Panc1 (cell line): ENCODE measurements at regions not wholly inside any gene's neighbourhood (a gene's known extent, or its start where the extent isn't known, plus 50 kb on each side); places are given as distances from the start of the nearest gene placed in this dataset.

Source experiments
- ATAC-seq: fragments of 200-7000 bp; cut with Tn5 transposase; 2 replicates; pipeline ENCODE4 v1.9.1; 2020; ENCODE audit warnings: mild to moderate bottlenecking, moderate library complexity
- BruUV-seq: library from RNA; stranded (reverse); fragments of 400-500 nt; replicated peaks from 2 replicates; lab custom pipeline; 2021; lab: Mats Ljungman, UMichigan
- CTCF ChIA-PET: fragments of 300-600 bp; sonication (Branson Sonifier 250); formaldehyde crosslinking; loops from one replicate; lab custom pipeline; 2022; ENCODE audit warnings: antibody characterized with exemption; lab: Charles Lee
- POLR2A ChIA-PET: fragments of 300-600 bp; sonication (Branson Sonifier 250); formaldehyde crosslinking; loops from one replicate; lab custom pipeline; 2022; ENCODE audit warnings: antibody characterized with exemption; lab: Charles Lee
- DNase-seq: peaks from one replicate; pipeline ENCODE4 v3.0.0-alpha.2; 2010; ENCODE audit warnings: low read depth, low spot score
- H3K27ac ChIP-seq: 2 replicates; pipeline ENCODE4 v1.5.1; 2011; ENCODE audit warnings: mild to moderate bottlenecking, low read length, inconsistent platforms
- H3K27me3 ChIP-seq: fragments of 200-500 bp; sonication (Bioruptor generic); 2 replicates; pipeline ENCODE4 v1.6.0; 2014; ENCODE audit warnings: low read length, inconsistent platforms; ENCODE audit not compliant: control insufficient read depth, insufficient read depth
- H3K36me3 ChIP-seq: fragments of 200-500 bp; sonication (Bioruptor generic); 2 replicates; pipeline ENCODE4 v1.5.1; 2014; ENCODE audit warnings: inconsistent platforms, mild to moderate bottlenecking, low read length, moderate library complexity; ENCODE audit not compliant: control insufficient read depth, insufficient read depth
- H3K4me1 ChIP-seq: 2 replicates; pipeline ENCODE4 v1.5.1; 2011; ENCODE audit warnings: inconsistent platforms, mild to moderate bottlenecking, low read length, moderate library complexity; ENCODE audit not compliant: control insufficient read depth, insufficient read depth
- H3K4me3 ChIP-seq, 2 experiments: 2 replicates each; pipeline ENCODE4 v1.5.1; 2011 to 2012; ENCODE audit warnings: low read depth in 2 of 2, low read length in 2 of 2, mild to moderate bottlenecking in 2 of 2, inconsistent platforms in 1 of 2, moderate library complexity in 1 of 2
- H3K9me3 ChIP-seq: fragments of 200-500 bp; sonication (Bioruptor generic); 2 replicates; pipeline ENCODE4 v1.5.1; 2014; ENCODE audit warnings: low read depth, mild to moderate bottlenecking, inconsistent platforms, low read length, moderate library complexity; ENCODE audit not compliant: control insufficient read depth, insufficient read depth
- POLR2AphosphoS5 ChIP-seq: IDR thresholded peaks from 2 replicates; pipeline ENCODE4 v1.6.1; 2012; ENCODE audit warnings: mild to moderate bottlenecking, low read depth, low read length, moderate library complexity
- SIN3A ChIP-seq: IDR thresholded peaks from 2 replicates; pipeline ENCODE4 v1.6.1; 2012; ENCODE audit warnings: low read depth, mild to moderate bottlenecking, low read length, moderate library complexity, borderline replicate concordance; ENCODE audit not compliant: insufficient read depth
- TCF7L2 ChIP-seq: IDR thresholded peaks from 2 replicates; pipeline ENCODE4 v1.6.1; 2011; ENCODE audit warnings: mild to moderate bottlenecking, low read depth, low read length, inconsistent platforms
- in situ Hi-C: cut with HindIII; loops from 2 replicates; pipeline ENCODE4 v1.10.0; 2016; ENCODE audit warnings: low sequenced_read_pairs, low pct_unique_long_range_greater_than_20kb
- intact Hi-C: fragments of 100-400 bp; cut with micrococcal nuclease; formaldehyde crosslinking; loops from one replicate; pipeline ENCODE4 v1.10.0; 2022; ENCODE audit not compliant: unreplicated experiment
- TF ChIP-seq, protein P1 (sequence below): fragments of 450-650 bp; IDR thresholded peaks from 2 replicates; pipeline ENCODE4 v1.5.1; 2017; ENCODE audit warnings: mild to moderate bottlenecking
- TF ChIP-seq, protein P2 (sequence below), 2 experiments: IDR thresholded peaks; 2 replicates each; pipeline ENCODE4 v1.6.1; 2011 to 2012; ENCODE audit warnings: low read depth in 2 of 2, control low read depth in 1 of 2, low read length in 1 of 2, mild to moderate bottlenecking in 1 of 2, moderate library complexity in 1 of 2; ENCODE audit not compliant: insufficient read depth in 1 of 2

DNA sequence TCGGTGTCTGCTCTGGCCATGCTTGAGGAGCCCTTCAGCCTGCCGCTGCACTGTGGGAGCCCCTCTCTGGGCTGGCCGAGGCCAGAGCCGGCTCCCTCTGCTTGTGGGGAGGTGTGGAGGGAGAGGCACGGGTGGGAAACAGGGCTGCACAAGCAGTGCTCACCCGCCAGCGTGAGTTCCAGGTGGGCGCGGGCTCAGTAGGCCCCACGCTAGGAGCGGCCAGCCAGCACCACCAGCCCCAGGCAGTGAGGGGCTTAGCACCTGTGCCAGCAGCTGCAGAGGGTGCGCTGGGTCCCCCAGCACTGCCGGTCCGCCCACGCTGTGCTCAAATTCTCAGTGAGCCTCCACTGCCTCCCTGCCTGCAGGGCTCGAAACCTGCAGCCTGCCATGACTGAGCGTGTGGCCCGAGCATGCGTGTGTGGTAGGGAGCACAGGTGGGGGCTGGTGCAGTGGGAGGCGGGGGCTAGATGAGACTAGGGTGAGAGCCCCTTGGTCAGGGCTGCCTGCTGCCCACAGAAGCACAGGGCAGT, 223.0 kb downstream of the ZNF248 start:
- in situ Hi-C loops, result no loop called here
- POLR2A ChIA-PET, result no interaction called here
- Histone ChIP-seq H3K36me3 (no peaks in the 10 kb centered on the region), H3K4me1 (no peaks in the 10 kb centered on the region), H3K27me3 (no peaks in the 10 kb centered on the region), H3K27ac (no peak overlapping the region), H3K4me3 (no peak overlapping the region), H3K9me3 (no peaks in the 10 kb centered on the region)
- TF ChIP-seq SIN3A, result no peak
- no peak for TF ChIP-seq POLR2AphosphoS5
- TF ChIP-seq TCF7L2, result no peak
- TF ChIP-seq, protein P1, sequence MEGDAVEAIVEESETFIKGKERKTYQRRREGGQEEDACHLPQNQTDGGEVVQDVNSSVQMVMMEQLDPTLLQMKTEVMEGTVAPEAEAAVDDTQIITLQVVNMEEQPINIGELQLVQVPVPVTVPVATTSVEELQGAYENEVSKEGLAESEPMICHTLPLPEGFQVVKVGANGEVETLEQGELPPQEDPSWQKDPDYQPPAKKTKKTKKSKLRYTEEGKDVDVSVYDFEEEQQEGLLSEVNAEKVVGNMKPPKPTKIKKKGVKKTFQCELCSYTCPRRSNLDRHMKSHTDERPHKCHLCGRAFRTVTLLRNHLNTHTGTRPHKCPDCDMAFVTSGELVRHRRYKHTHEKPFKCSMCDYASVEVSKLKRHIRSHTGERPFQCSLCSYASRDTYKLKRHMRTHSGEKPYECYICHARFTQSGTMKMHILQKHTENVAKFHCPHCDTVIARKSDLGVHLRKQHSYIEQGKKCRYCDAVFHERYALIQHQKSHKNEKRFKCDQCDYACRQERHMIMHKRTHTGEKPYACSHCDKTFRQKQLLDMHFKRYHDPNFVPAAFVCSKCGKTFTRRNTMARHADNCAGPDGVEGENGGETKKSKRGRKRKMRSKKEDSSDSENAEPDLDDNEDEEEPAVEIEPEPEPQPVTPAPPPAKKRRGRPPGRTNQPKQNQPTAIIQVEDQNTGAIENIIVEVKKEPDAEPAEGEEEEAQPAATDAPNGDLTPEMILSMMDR, result no peak
- TF ChIP-seq, protein P2, sequence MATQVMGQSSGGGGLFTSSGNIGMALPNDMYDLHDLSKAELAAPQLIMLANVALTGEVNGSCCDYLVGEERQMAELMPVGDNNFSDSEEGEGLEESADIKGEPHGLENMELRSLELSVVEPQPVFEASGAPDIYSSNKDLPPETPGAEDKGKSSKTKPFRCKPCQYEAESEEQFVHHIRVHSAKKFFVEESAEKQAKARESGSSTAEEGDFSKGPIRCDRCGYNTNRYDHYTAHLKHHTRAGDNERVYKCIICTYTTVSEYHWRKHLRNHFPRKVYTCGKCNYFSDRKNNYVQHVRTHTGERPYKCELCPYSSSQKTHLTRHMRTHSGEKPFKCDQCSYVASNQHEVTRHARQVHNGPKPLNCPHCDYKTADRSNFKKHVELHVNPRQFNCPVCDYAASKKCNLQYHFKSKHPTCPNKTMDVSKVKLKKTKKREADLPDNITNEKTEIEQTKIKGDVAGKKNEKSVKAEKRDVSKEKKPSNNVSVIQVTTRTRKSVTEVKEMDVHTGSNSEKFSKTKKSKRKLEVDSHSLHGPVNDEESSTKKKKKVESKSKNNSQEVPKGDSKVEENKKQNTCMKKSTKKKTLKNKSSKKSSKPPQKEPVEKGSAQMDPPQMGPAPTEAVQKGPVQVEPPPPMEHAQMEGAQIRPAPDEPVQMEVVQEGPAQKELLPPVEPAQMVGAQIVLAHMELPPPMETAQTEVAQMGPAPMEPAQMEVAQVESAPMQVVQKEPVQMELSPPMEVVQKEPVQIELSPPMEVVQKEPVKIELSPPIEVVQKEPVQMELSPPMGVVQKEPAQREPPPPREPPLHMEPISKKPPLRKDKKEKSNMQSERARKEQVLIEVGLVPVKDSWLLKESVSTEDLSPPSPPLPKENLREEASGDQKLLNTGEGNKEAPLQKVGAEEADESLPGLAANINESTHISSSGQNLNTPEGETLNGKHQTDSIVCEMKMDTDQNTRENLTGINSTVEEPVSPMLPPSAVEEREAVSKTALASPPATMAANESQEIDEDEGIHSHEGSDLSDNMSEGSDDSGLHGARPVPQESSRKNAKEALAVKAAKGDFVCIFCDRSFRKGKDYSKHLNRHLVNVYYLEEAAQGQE (IDR thresholded peaks at IDR 0.05; ENCODE audit: insufficient read depth in 1 of 2, low read depth in 2 of 2, low read length in 1 of 2), result no peak
- DNase-seq (no peak), ATAC-seq (no peak)
- intact Hi-C loops, result no loop called here
- CTCF ChIA-PET, result no interaction called here
- no TSS peak for BruUV-seq

DNA sequence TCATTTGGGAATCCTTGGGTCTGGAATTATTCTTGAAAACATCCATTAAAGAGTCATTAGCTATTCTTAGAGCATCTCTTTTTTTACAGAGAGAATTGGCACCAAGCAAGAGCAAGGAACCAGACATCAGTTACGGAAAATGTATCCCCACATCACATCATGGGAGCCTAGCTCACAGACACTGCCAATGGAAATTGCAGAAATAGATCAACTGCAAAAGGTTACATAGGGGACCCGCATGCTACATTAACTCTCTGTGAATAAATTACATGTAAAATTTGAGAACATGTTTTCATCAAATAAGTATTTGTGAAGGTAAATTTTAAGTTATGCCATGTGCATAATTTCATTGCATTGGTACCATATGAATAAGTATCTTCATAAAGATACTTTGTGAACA, 224.8 kb downstream of the ZNF248 start:
- intact Hi-C loops, result no loop called here
- in situ Hi-C loops, result no loop called here
- Histone ChIP-seq H3K9me3 (no peaks in the 10 kb centered on the region), H3K4me1 (no peaks in the 10 kb centered on the region), H3K4me3 (no peak overlapping the region), H3K36me3 (no peaks in the 10 kb centered on the region), H3K27ac (no peak overlapping the region), H3K27me3 (no peaks in the 10 kb centered on the region)
- TF ChIP-seq, protein P1, result no peak
- TF ChIP-seq, protein P2 (IDR thresholded peaks at IDR 0.05; ENCODE audit: insufficient read depth in 1 of 2, low read depth in 2 of 2, low read length in 1 of 2), result no peak
- ChIA-PET POLR2A (no interaction called here), CTCF (no interaction called here)
- ATAC-seq (no peak), DNase-seq (no peak)
- BruUV-seq, result no TSS peak
